Smooth muscle cell (in vitro differentiated cells): ENCODE measurements at regions not wholly inside any gene's neighbourhood (a gene's known extent, or its start where the extent isn't known, plus 50 kb on each side); places are given as distances from the start of the nearest gene placed in this dataset.
A peak's percentile ranks its signal among the peaks of the same experiment; 100 is the strongest.

Experiments used
- DNase-seq: peaks from one replicate; lab custom pipeline; 2025; ENCODE audit not compliant: unreplicated experiment; lab: John Stamatoyannopoulos, UW
- H2AFZ ChIP-seq: fragments of 200-600 bp; sonication (generic); 2 replicates; pipeline ENCODE4 v1.6.0; 2016; ENCODE audit warnings: antibody characterized with exemption, low read depth, mild to moderate bottlenecking
- H3F3A ChIP-seq: fragments of 200-600 bp; sonication (generic); 2 replicates; pipeline ENCODE4 v1.6.0; 2017; ENCODE audit warnings: antibody characterized with exemption, low read depth
- H3K27ac ChIP-seq: fragments of 200-600 bp; sonication (generic); 2 replicates; pipeline ENCODE4 v1.5.1; 2016; ENCODE audit warnings: low read depth, mild to moderate bottlenecking
- H3K27me3 ChIP-seq: fragments of 200-600 bp; sonication (generic); 2 replicates; pipeline ENCODE4 v1.6.1; 2016; ENCODE audit warnings: low read depth, mild to moderate bottlenecking
- H3K36me3 ChIP-seq: fragments of 200-600 bp; sonication (generic); 2 replicates; pipeline ENCODE4 v1.5.1; 2016; ENCODE audit warnings: low read depth
- H3K4me1 ChIP-seq: fragments of 200-600 bp; sonication (generic); 2 replicates; pipeline ENCODE4 v1.5.1; 2016; ENCODE audit warnings: low read depth
- H3K4me2 ChIP-seq: fragments of 200-600 bp; sonication (generic); 2 replicates; pipeline ENCODE4 v1.6.0; 2016; ENCODE audit warnings: mild to moderate bottlenecking
- H3K4me3 ChIP-seq: fragments of 200-600 bp; sonication (generic); 2 replicates; pipeline ENCODE4 v1.5.1; 2016; ENCODE audit warnings: mild to moderate bottlenecking
- H3K79me2 ChIP-seq: fragments of 200-600 bp; sonication (generic); 2 replicates; pipeline ENCODE4 v1.6.0; 2016; ENCODE audit warnings: low read depth, mild to moderate bottlenecking
- H3K9ac ChIP-seq: fragments of 200-600 bp; sonication (generic); 2 replicates; pipeline ENCODE4 v1.6.0; 2016; ENCODE audit warnings: low read depth
- H3K9me3 ChIP-seq: fragments of 200-600 bp; sonication (generic); replicated peaks from 2 replicates; pipeline ENCODE4 v1.5.1; 2016; ENCODE audit warnings: low read depth
- H4K20me1 ChIP-seq: fragments of 200-600 bp; sonication (generic); 2 replicates; pipeline ENCODE4 v1.6.0; 2016; ENCODE audit warnings: low read depth
- WGBS: methylation state at CpG from one replicate; pipeline ENCODE4 v1.1.7; 2016; ENCODE audit warnings: low lambda C conversion rate; 5-methylcytosine and 5-hydroxymethylcytosine counted together
- TF ChIP-seq, protein P1 (sequence below): fragments of 200-600 bp; sonication (generic); IDR thresholded peaks from 2 replicates; pipeline ENCODE4 v1.5.1; 2017; ENCODE audit warnings: borderline replicate concordance, mild to moderate bottlenecking, antibody characterized with exemption; ENCODE audit not compliant: insufficient read depth, poor library complexity, severe bottlenecking

DNA sequence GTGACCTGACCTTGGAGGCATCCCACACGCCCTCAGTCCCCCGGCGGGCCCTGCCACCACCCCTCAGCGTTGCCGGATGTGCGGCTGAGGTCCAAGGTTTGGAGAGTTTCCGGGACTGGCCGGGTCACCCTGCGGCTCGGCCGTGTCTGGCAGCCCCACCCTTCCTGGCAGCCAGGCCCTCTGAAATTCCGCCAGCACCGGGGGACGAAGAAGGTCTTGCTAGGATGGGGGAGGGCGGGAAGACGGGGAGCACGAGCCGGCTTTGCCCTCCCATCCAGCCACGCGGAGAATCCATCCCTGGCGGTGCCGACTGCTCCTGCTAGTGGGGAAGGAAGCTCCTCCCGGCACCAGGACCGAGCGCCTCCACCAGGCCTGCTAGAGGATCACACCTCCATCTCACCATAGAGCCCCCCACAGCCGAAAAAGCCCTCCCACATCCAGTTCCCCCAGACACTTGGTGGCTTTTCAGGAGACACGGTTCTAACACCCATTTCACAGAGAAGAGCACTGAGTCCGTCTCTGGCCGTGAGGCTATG lies 81.5 kb downstream of the CPN2 start:
- Histone ChIP-seq H3K4me2 (no peak overlapping the region), H4K20me1 (no peaks in the 10 kb centered on the region), H3K4me3 (no peak overlapping the region), H3K27me3 (no peaks in the 10 kb centered on the region), H3K4me1 (peaks cover 25% of the 10 kb centered on the region), H3K9me3 (no peaks in the 10 kb centered on the region), H3K79me2 (no peaks in the 10 kb centered on the region), H3K9ac (no peak overlapping the region), H3F3A (peaks cover 9% of the 10 kb centered on the region), H3K27ac (no peak overlapping the region), H3K36me3 (no peaks in the 10 kb centered on the region), H2AFZ (no peak overlapping the region)
- DNase-seq, result no peak
- TF ChIP-seq, protein P1, sequence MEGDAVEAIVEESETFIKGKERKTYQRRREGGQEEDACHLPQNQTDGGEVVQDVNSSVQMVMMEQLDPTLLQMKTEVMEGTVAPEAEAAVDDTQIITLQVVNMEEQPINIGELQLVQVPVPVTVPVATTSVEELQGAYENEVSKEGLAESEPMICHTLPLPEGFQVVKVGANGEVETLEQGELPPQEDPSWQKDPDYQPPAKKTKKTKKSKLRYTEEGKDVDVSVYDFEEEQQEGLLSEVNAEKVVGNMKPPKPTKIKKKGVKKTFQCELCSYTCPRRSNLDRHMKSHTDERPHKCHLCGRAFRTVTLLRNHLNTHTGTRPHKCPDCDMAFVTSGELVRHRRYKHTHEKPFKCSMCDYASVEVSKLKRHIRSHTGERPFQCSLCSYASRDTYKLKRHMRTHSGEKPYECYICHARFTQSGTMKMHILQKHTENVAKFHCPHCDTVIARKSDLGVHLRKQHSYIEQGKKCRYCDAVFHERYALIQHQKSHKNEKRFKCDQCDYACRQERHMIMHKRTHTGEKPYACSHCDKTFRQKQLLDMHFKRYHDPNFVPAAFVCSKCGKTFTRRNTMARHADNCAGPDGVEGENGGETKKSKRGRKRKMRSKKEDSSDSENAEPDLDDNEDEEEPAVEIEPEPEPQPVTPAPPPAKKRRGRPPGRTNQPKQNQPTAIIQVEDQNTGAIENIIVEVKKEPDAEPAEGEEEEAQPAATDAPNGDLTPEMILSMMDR, result no peak
- WGBS, result 72% methylated on average over 17 of the region's 29 CpGs

DNA sequence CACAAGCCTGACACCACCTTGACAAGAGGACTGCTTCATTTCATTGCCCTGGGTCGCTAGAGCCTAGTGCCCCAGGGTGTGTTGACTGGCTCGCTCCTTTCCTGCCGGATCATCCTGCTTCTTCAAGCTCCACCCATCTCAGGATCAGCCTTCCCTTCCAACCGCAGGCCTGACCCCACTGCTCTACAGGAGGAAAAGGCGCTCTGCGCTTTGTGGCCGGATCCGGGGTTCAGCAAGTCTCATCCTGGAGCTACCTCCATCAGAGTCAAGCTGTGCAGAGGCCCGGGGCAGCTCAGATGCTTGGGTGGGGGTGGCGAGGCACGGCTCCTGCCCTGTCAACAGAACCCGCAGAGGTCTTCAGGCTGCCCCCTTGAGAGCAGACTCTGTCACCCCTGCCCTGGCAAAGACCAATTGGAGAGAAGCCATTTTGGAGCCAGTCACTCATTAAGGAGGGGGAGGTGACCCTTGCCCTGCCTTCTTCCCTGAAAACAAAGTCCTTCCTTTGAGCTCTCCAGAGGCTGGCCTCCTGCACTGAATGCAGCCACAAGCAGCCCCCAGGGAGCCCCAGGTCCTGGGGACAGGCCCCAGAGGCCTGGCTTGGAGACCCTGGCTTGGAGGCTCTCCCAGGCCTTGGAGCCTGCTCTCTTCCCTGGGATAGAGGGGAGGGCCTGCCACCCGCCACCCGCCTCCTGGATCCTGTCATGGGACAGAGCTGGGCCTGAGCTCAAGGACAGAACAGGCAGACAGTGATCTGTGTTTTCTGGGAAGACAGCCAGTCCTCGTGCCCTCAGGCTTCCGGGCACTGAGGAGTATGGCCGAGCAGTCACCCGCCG lies 80.3 kb downstream of the CPN2 start:
- H3K4me3 ChIP-seq, result no peak overlapping the region
- no peaks in the 10 kb centered on the region for H3K36me3 ChIP-seq
- H3K4me1 ChIP-seq, result peaks cover 33% of the 10 kb centered on the region
- TF ChIP-seq, protein P1, result no peak
- peak overlapping the region; percentile 16 for H2AFZ ChIP-seq
- H3K79me2 ChIP-seq, result no peaks in the 10 kb centered on the region
- H3K9ac ChIP-seq, result no peak overlapping the region
- no peak overlapping the region for H3K27ac ChIP-seq
- H3K27me3 ChIP-seq, result no peaks in the 10 kb centered on the region
- H3K9me3 ChIP-seq, result no peaks in the 10 kb centered on the region
- WGBS, result 61% methylated on average over 19 of the region's 19 CpGs
- no peak overlapping the region for H3K4me2 ChIP-seq
- H4K20me1 ChIP-seq, result no peaks in the 10 kb centered on the region
- no peak for DNase-seq
- H3F3A ChIP-seq, result peaks cover 16% of the 10 kb centered on the region

DNA sequence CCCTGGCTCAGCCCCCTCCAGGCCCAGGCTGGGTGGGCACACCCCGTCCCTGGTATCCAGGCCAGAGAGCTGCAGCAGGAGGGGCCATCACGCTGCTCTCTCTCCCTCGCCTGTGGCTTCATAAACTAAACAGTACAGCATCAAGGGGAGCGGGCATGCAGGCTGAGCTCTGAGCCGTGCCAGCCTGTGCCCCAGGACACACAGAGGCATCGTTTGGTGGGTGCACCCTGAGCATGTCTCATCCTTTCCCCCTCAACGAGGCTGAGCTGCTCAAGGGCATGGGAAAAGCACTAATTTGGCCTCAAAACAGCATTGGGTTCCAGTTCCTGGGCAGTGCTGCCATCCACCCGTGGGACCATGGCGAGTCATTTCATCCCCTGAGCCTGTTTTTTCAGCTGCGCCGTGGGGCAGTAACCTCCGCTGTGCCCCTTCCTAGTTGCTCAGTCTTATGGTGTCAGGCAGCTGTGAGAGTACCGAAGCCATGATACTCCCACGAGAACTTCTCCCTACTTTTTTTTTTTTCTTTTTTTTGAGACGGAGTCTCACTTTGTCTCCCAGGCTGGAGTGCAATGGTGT lies 79.6 kb downstream of the CPN2 start:
- Histone ChIP-seq H3K4me3 (no peak overlapping the region), H3K4me1 (peaks cover 32% of the 10 kb centered on the region), H3K27ac (no peak overlapping the region), H3K9ac (no peak overlapping the region), H3K4me2 (no peak overlapping the region), H3F3A (peaks cover 16% of the 10 kb centered on the region), H2AFZ (no peak overlapping the region), H3K9me3 (no peaks in the 10 kb centered on the region), H4K20me1 (no peaks in the 10 kb centered on the region), H3K79me2 (no peaks in the 10 kb centered on the region), H3K27me3 (no peaks in the 10 kb centered on the region), H3K36me3 (no peaks in the 10 kb centered on the region)
- TF ChIP-seq, protein P1, result no peak
- 85% methylated on average over 15 of the region's 15 CpGs for WGBS
- DNase-seq, result no peak

DNA sequence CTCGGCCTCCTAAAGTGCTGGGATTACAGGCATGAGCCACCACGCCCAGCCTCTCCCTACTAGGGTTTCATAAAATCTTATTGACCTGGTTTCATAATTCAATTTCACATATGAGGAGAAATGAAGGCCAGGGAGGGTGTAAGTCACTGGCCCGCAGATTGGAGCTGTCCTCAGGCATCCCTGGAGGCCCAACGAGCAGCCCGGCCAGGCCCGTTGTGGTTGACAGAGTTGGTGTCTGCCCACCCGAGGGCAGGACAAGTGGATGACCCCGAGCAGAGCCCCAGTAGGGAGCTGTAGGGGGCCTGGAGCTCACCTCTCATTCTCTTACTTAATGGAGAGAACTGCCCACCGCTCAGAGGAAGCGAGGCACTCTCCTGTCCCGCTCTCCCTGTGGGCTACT lies 78.9 kb downstream of the CPN2 start:
- Histone ChIP-seq H3K27me3 (no peaks in the 10 kb centered on the region), H3F3A (peaks cover 16% of the 10 kb centered on the region), H3K79me2 (no peaks in the 10 kb centered on the region), H3K4me2 (no peak overlapping the region), H3K4me1 (peaks cover 38% of the 10 kb centered on the region), H3K4me3 (no peak overlapping the region), H3K9me3 (no peaks in the 10 kb centered on the region), H3K9ac (no peak overlapping the region), H4K20me1 (no peaks in the 10 kb centered on the region), H2AFZ (no peak overlapping the region), H3K36me3 (no peaks in the 10 kb centered on the region), H3K27ac (no peak overlapping the region)
- no peak for DNase-seq
- 93% methylated on average over 11 of the region's 11 CpGs for whole genome bisulfite sequencing
- TF ChIP-seq, protein P1, result no peak
